GM18873 (cell line): ENCODE measurements at regions not wholly inside any gene's neighbourhood (a gene's known extent, or its start where the extent isn't known, plus 50 kb on each side); places are given as distances from the start of the nearest gene placed in this dataset.

Source experiments
- ATAC-seq: cut with Tn5 transposase; IDR thresholded peaks from one replicate; pipeline ENCODE4 v1.9.1; 2021; ENCODE audit warnings: mild to moderate bottlenecking, moderate library complexity, moderate number of reproducible peaks; ENCODE audit not compliant: unreplicated experiment, low FRiP score

- no peak for ATAC-seq
These were observed 1537.4 kb downstream of the SLITRK1 start for GRCh38 chr13:82344867-82345266.

- no peak for ATAC-seq
These were observed 1541.2 kb downstream of the SLITRK1 start for GRCh38 chr13:82341116-82341515.

- ATAC-seq: no peak
These were observed 1551.8 kb downstream of the SLITRK1 start for GRCh38 chr13:82330499-82330898.

- no peak for ATAC-seq
These were observed 1559.2 kb downstream of the SLITRK1 start for GRCh38 chr13:82323101-82323500.

GRCh38 chr13:82305588-82305987 lies 1576.7 kb downstream of the SLITRK1 start:
- ATAC-seq: no peak

GRCh38 chr13:82298106-82298505 lies 1584.2 kb downstream of the SLITRK1 start:
- no peak for ATAC-seq

- ATAC-seq: no peak
These were observed 1588.0 kb downstream of the SLITRK1 start for GRCh38 chr13:82294226-82294625.

GRCh38 chr13:82292334-82292733 lies 1589.9 kb downstream of the SLITRK1 start:
- ATAC-seq: no peak

- no peak for ATAC-seq
These were observed 1590.4 kb downstream of the SLITRK1 start for GRCh38 chr13:82291852-82292251.

- ATAC-seq: no peak
These were observed 1606.6 kb downstream of the SLITRK1 start for GRCh38 chr13:82275644-82276043.

- no peak for ATAC-seq
These were observed 1623.0 kb downstream of the SLITRK1 start for GRCh38 chr13:82259284-82259683.

- ATAC-seq: no peak
These were observed 1624.3 kb downstream of the SLITRK1 start for GRCh38 chr13:82257790-82258507.

- ATAC-seq: no peak
These were observed 1633.5 kb downstream of the SLITRK1 start for GRCh38 chr13:82248762-82249161.

GRCh38 chr13:82245860-82246259 lies 1636.4 kb downstream of the SLITRK1 start:
- no peak for ATAC-seq

- ATAC-seq: no peak
These were observed 1657.5 kb downstream of the SLITRK1 start for GRCh38 chr13:82224806-82225205.

GRCh38 chr13:82221621-82222020 lies 1660.7 kb downstream of the SLITRK1 start:
- no peak for ATAC-seq

- ATAC-seq: no peak
These were observed 1661.6 kb downstream of the SLITRK1 start for GRCh38 chr13:82220641-82221040.

- no peak for ATAC-seq
These were observed 1666.1 kb downstream of the SLITRK1 start for GRCh38 chr13:82216165-82216564.

- no peak for ATAC-seq
These were observed 1667.9 kb downstream of the SLITRK1 start for GRCh38 chr13:82214341-82214740.

- no peak for ATAC-seq
These were observed 1676.0 kb downstream of the SLITRK1 start for GRCh38 chr13:82206241-82206640.

- ATAC-seq: no peak
These were observed 1679.9 kb downstream of the SLITRK1 start for GRCh38 chr13:82202398-82202797.

GRCh38 chr13:82196087-82196486 lies 1686.2 kb downstream of the SLITRK1 start:
- ATAC-seq: no peak

GRCh38 chr13:82187227-82187626 lies 1695.0 kb downstream of the SLITRK1 start:
- no peak for ATAC-seq
